ENCODE measurements at regions not wholly inside any gene's neighbourhood (a gene's known extent, or its start where the extent isn't known, plus 50 kb on each side); places are given as distances from the start of the nearest gene placed in this dataset.

DNA sequence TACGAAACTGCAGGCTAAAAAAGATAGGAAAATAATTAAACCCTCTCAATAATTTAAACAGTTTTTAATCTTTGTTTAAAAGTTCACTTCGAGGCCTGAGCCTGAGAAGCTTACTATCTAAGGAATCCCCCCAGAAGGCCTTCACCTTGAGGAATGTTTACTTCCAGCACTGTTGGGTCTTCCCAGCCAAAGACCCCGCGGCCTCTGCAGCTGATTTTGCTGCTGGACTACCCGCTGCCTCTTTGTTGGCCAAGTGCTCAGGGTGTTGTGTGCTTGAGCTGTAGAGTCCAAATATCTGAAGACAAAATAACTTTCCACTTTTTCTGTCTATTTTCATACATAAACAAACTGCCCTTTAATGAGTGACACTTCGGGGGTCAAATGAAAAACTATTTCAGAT lies 292.7 kb downstream of the GLRX3 start:
- DNase-seq (ENCODE audit: low spot score): no peak
- Histone ChIP-seq H3K27ac (no peak overlapping the region), H3K4me3 (no peak overlapping the region), H3K4me1 (replicated peaks) (no peaks in the 10 kb centered on the region), H3K27me3 (replicated peaks; ENCODE audit: insufficient read depth) (no peaks in the 10 kb centered on the region), H3K36me3 (no peaks in the 10 kb centered on the region), H3K9me3 (no peaks in the 10 kb centered on the region)
- no peak for TF ChIP-seq POLR2AphosphoS5 (IDR thresholded peaks at IDR 0.05)
- TF ChIP-seq, protein P1, sequence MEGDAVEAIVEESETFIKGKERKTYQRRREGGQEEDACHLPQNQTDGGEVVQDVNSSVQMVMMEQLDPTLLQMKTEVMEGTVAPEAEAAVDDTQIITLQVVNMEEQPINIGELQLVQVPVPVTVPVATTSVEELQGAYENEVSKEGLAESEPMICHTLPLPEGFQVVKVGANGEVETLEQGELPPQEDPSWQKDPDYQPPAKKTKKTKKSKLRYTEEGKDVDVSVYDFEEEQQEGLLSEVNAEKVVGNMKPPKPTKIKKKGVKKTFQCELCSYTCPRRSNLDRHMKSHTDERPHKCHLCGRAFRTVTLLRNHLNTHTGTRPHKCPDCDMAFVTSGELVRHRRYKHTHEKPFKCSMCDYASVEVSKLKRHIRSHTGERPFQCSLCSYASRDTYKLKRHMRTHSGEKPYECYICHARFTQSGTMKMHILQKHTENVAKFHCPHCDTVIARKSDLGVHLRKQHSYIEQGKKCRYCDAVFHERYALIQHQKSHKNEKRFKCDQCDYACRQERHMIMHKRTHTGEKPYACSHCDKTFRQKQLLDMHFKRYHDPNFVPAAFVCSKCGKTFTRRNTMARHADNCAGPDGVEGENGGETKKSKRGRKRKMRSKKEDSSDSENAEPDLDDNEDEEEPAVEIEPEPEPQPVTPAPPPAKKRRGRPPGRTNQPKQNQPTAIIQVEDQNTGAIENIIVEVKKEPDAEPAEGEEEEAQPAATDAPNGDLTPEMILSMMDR (IDR thresholded peaks at IDR 0.05): no peak
- TF ChIP-seq POLR2A (IDR thresholded peaks at IDR 0.05): no peak
- intact Hi-C loops (cut with DNase I): no loop called here
- 83% methylated on average over 6 of the region's 6 CpGs for WGBS

GRCh38 chr10:130429809-130430208 lies 293.6 kb downstream of the GLRX3 start:
- no peak overlapping the region for H3K27ac ChIP-seq
- no peak for DNase-seq (ENCODE audit: low spot score)
- no peaks in the 10 kb centered on the region for H3K27me3 ChIP-seq (replicated peaks; ENCODE audit: insufficient read depth)
- no peak overlapping the region for H3K4me3 ChIP-seq
- no peaks in the 10 kb centered on the region for H3K9me3 ChIP-seq
- no peak for TF ChIP-seq POLR2AphosphoS5 (IDR thresholded peaks at IDR 0.05)
- TF ChIP-seq POLR2A (IDR thresholded peaks at IDR 0.05): no peak
- TF ChIP-seq, protein P1 (IDR thresholded peaks at IDR 0.05): no peak
- H3K4me1 ChIP-seq (replicated peaks): no peaks in the 10 kb centered on the region
- intact Hi-C loops (cut with DNase I): no loop called here
- no peaks in the 10 kb centered on the region for H3K36me3 ChIP-seq
- 82% methylated on average over 4 of the region's 4 CpGs for WGBS

DNA sequence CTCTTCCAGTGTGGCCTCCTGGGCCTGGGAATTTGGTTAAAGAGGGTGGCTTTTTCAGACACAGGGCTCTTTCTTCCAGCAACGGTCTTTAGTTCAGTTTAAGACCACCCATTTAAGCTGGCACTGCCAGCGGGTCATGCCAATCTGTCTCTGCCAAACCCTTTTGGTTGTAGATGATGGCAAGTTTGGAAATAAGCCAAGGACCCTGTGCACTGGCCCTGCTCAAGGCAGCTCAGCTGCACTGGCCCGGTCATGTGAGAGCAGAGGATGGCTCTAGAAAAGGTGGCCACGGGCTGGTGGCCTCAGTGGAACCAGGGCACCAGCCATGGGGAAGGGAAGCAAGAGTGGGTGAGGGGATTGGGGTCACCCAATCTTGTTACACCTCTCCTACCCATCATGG lies 294.1 kb downstream of the GLRX3 start:
- 94% methylated on average over 4 of the region's 4 CpGs for WGBS
- no peak for DNase-seq (ENCODE audit: low spot score)
- Histone ChIP-seq H3K36me3 (no peaks in the 10 kb centered on the region), H3K9me3 (no peaks in the 10 kb centered on the region), H3K4me3 (no peak overlapping the region), H3K27ac (no peak overlapping the region), H3K27me3 (replicated peaks; ENCODE audit: insufficient read depth) (no peaks in the 10 kb centered on the region), H3K4me1 (replicated peaks) (no peaks in the 10 kb centered on the region)
- no peak for TF ChIP-seq POLR2AphosphoS5 (IDR thresholded peaks at IDR 0.05)
- TF ChIP-seq POLR2A (IDR thresholded peaks at IDR 0.05): no peak
- TF ChIP-seq, protein P1 (IDR thresholded peaks at IDR 0.05): no peak
- intact Hi-C loops (cut with DNase I): no loop called here

- Histone ChIP-seq H3K27me3 (replicated peaks; ENCODE audit: insufficient read depth) (no peaks in the 10 kb centered on the region), H3K36me3 (no peaks in the 10 kb centered on the region), H3K4me3 (no peak overlapping the region), H3K27ac (no peak overlapping the region), H3K4me1 (replicated peaks) (no peaks in the 10 kb centered on the region), H3K9me3 (no peaks in the 10 kb centered on the region)
- 85% methylated on average over 15 of the region's 15 CpGs for WGBS
- intact Hi-C loops (cut with DNase I): no loop called here
- TF ChIP-seq POLR2AphosphoS5 (IDR thresholded peaks at IDR 0.05) (no peak), POLR2A (IDR thresholded peaks at IDR 0.05) (no peak)
- DNase-seq (ENCODE audit: low spot score): no peak
Observed at GRCh38 chr10:130430852-130431704, 294.9 kb downstream of the GLRX3 start.

GRCh38 chr10:130432271-130432670 lies 296.1 kb downstream of the GLRX3 start:
- no peak overlapping the region for H3K4me3 ChIP-seq
- H3K27ac ChIP-seq: no peak overlapping the region
- 91% methylated on average over 7 of the region's 7 CpGs for WGBS
- H3K27me3 ChIP-seq (replicated peaks; ENCODE audit: insufficient read depth): no peaks in the 10 kb centered on the region
- TF ChIP-seq POLR2AphosphoS5 (IDR thresholded peaks at IDR 0.05) (no peak), POLR2A (IDR thresholded peaks at IDR 0.05) (no peak)
- TF ChIP-seq, protein P1 (IDR thresholded peaks at IDR 0.05): no peak
- intact Hi-C loops (cut with DNase I): no loop called here
- no peaks in the 10 kb centered on the region for H3K36me3 ChIP-seq
- H3K4me1 ChIP-seq (replicated peaks): no peaks in the 10 kb centered on the region
- DNase-seq (ENCODE audit: low spot score): no peak
- H3K9me3 ChIP-seq: no peaks in the 10 kb centered on the region
